ENCODE measurements at regions not wholly inside any gene's neighbourhood (a gene's known extent, or its start where the extent isn't known, plus 50 kb on each side); places are given as distances from the start of the nearest gene placed in this dataset.

GRCh38 chr10:10915215-10915614 is 102.5 kb upstream of the CELF2 start:
- no peak for DNase-seq

GRCh38 chr10:10917031-10917430 is 100.6 kb upstream of the CELF2 start:
- no peak for DNase-seq

- peak in 1 of 3 donors; percentile 3 for DNase-seq
Measured at GRCh38 chr10:10919976-10920375, 97.7 kb upstream of the CELF2 start.

- no peak for DNase-seq
Measured at GRCh38 chr10:10921826-10922461, 95.7 kb upstream of the CELF2 start.

GRCh38 chr10:10923029-10923651 is 94.5 kb upstream of the CELF2 start:
- DNase-seq: no peak

- DNase-seq: no peak
Measured at GRCh38 chr10:10925667-10926066, 92.0 kb upstream of the CELF2 start.

- no peak for DNase-seq
Measured at GRCh38 chr10:10927608-10928007, 90.1 kb upstream of the CELF2 start.

GRCh38 chr10:10930979-10931743 is 86.5 kb upstream of the CELF2 start:
- DNase-seq: no peak

GRCh38 chr10:10935032-10935431 is 82.6 kb upstream of the CELF2 start:
- no peak for DNase-seq

GRCh38 chr10:10938676-10939075 is 79.0 kb upstream of the CELF2 start:
- no peak for DNase-seq

- no peak for DNase-seq
Measured at GRCh38 chr10:10941127-10941730, 76.4 kb upstream of the CELF2 start.

GRCh38 chr10:10942441-10942840 is 75.2 kb upstream of the CELF2 start:
- DNase-seq: no peak

GRCh38 chr10:10946081-10946480 is 71.6 kb upstream of the CELF2 start:
- DNase-seq: no peak

- no peak for DNase-seq
Measured at GRCh38 chr10:10946801-10947200, 70.9 kb upstream of the CELF2 start.

- DNase-seq: no peak
Measured at GRCh38 chr10:10951675-10952074, 66.0 kb upstream of the CELF2 start.

GRCh38 chr10:10952800-10953199 is 64.9 kb upstream of the CELF2 start:
- DNase-seq: no peak

- DNase-seq: no peak
Measured at GRCh38 chr10:10956681-10957542, 60.8 kb upstream of the CELF2 start.

- no peak for DNase-seq
Measured at GRCh38 chr10:10958041-10958440, 59.6 kb upstream of the CELF2 start.

- DNase-seq: no peak
Measured at GRCh38 chr10:10959666-10960065, 58.0 kb upstream of the CELF2 start.

GRCh38 chr10:10960534-10960933 is 57.1 kb upstream of the CELF2 start:
- no peak for DNase-seq

- no peak for DNase-seq
Measured at GRCh38 chr10:10961072-10961471, 56.6 kb upstream of the CELF2 start.

- DNase-seq: no peak
Measured at GRCh38 chr10:10967029-10967428, 50.6 kb upstream of the CELF2 start.
